ENCODE measurements at regions not wholly inside any gene's neighbourhood (a gene's known extent, or its start where the extent isn't known, plus 50 kb on each side); places are given as distances from the start of the nearest gene placed in this dataset.

DNA sequence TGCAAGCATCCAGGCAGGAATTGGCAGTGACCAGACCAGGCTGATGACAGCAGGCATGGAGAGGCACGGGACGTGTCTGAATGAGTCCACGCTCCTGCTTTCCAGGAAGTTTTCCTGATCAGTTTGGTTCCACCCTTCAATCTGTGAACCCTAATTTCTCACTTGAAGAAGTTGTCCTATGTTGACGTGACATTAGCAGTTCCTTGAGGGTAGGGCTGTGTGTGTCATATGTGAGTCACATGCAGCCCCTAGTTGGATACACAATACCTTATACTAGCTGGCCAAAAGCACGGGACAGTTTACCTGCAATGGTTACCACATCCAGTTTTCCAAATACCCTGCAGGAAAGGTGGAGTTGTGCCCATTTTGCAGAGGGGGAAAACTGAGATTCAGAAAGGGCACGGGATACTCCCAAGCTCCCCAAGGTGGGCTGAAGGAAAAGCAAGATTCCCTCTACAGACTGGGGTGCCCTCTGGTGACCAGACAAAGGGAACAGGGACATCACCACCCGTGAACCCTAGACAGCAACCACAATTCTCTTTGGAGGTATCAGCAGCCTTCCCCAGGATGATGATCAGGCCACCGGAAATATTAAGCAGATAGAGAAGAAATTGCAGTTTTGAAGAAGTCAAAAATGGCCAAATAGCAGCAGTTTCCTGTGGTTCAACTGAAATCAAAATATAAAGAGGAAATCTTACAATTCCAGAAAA lies 194.5 kb downstream of the PHETA1 start:
- no peak for DNase-seq (ENCODE audit: low read depth)

DNA sequence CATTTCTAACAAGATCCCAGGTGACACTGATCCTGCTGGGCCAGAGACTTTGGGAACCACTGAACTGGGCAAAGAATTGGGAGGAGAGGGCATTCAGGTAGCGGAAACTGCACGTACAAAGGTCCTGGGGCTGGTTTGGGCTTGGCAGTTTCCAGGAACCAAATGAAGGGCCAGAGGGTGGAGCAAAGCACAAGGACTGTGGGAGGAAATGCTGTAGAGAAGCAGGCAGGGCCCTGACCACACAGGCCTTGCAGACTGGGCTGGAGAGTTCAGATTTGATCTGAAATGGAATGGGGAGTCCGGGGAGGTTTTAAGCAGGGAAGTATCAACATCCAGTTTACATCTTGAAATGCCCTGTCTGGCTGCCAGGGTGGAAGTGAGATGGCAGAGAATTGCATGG lies 195.1 kb downstream of the PHETA1 start:
- DNase-seq (ENCODE audit: low read depth): no peak

- no peak for DNase-seq (ENCODE audit: low read depth)
These were observed 195.5 kb downstream of the PHETA1 start for GRCh38 chr12:111173391-111173790.

- no peak for DNase-seq (ENCODE audit: low read depth)
These were observed 196.1 kb downstream of the PHETA1 start for GRCh38 chr12:111172786-111173185.

- no peak for DNase-seq (ENCODE audit: low read depth)
These were observed 197.1 kb downstream of the PHETA1 start for GRCh38 chr12:111171832-111172231.

- no peak for DNase-seq (ENCODE audit: low read depth)
These were observed 197.6 kb downstream of the PHETA1 start for GRCh38 chr12:111171345-111171744.

GRCh38 chr12:111170543-111170942 lies 198.4 kb downstream of the PHETA1 start:
- DNase-seq (ENCODE audit: low read depth): no peak

DNA sequence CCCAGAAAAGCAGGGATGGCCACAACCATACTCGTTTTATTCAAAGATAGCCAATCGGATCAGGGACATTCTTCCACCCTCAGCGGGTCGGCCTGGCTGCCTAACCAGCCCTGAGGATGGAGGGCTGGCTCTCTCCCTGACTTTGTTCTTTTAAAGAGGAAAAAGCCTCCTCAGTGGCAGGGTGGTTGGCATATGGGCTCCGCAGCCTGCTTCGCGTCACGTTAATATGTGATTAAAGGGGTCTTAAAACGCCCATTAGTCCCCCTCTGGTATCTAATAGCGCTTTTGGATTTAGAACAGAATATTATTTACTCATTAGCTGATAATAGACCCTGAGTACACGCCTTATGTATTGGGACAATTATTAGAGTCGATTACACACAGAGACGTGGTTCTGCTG lies 199.4 kb downstream of the PHETA1 start:
- no peak for DNase-seq (ENCODE audit: low read depth)

DNA sequence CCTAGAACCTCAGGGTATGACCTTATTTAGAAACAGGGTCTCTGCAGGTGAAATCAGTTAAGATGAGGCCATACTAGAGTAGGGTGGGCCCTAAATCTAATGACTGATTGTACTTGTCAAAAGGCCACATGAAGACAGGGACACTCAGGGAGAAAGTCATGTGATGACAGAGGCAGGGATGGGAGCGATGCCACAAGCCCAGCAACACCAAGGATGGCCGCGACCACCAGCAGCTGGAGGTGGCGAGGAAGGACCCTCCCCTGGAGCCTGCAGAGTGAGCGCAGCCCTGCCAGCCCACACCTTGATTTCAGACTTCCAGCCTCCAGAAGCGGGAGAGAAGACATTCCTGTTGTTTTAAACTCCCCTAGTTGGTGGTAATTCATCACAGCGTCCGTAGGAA lies 199.9 kb downstream of the PHETA1 start:
- DNase-seq (ENCODE audit: low read depth): no peak

- no peak for DNase-seq (ENCODE audit: low read depth)
These were observed 200.6 kb downstream of the PHETA1 start for GRCh38 chr12:111168009-111168900.

GRCh38 chr12:111166779-111167540 lies 201.9 kb downstream of the PHETA1 start:
- DNase-seq (ENCODE audit: low read depth): no peak

GRCh38 chr12:111164833-111165525 lies 203.9 kb downstream of the PHETA1 start:
- no peak for DNase-seq (ENCODE audit: low read depth)

DNA sequence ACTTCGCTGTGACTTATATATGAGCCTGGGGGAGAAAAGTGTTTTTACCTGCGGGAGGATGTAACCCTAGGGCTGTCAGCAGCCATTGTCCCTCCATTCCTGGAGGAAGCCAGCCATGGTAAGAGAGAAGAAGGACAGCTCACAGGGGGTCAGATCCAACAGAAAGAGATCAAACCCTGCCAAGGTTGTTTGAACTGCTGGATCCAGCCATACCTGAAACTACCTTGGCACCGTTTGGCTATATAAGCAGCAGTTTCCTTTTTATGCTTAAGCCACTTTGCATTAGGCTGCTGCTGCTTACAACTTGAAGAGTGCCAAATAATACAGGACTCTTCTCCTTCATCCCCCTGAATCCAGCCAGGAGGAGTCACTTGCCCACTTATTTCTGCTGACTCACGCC lies 205.5 kb downstream of the PHETA1 start:
- DNase-seq (ENCODE audit: low read depth): no peak

GRCh38 chr12:111161898-111162297 lies 207.0 kb downstream of the PHETA1 start:
- DNase-seq (ENCODE audit: low read depth): no peak

DNA sequence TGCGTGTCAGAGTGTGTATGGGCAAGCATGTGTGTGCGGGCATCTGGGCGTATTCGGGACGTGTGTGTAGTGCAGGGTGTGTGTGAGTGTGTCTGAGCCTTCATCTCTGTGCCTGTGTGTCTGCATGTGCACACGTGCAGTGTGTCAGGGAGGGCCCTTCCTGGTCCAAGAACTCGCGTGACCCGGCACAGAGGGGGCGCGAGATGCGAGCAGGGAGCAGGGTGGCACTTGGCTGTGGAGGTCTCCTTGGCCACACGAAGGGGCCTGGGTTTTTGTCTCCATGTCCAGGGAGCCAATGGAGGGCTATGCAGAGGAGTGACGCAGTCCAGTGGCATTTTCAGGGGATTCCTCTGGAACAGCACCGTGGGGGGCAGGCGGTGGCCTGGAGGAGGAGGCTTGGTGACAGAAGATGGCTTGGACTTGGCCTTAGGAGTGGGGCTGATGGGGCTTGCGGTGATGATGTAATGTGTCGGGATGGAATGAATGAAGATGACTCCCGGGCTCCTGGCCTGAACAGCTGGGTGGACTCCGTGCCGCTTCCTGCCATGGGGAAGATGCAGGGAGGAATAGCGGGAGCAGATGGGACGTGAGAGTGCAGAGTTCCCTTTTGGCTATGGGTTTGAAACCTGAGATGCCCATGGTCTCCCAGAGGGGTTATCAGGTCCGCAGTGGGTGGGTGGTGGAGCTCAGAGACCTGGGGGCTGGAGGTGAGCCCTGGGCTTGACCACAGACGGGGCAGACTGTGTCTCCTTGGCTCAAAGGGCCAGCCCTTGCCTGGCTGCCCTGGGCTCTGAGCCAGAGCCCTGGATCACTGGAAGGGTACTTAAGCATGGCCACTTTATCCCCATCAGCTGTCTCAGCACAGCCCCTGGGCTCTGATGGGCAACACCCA lies 208.3 kb downstream of the PHETA1 start:
- no peak for DNase-seq (ENCODE audit: low read depth)

DNA sequence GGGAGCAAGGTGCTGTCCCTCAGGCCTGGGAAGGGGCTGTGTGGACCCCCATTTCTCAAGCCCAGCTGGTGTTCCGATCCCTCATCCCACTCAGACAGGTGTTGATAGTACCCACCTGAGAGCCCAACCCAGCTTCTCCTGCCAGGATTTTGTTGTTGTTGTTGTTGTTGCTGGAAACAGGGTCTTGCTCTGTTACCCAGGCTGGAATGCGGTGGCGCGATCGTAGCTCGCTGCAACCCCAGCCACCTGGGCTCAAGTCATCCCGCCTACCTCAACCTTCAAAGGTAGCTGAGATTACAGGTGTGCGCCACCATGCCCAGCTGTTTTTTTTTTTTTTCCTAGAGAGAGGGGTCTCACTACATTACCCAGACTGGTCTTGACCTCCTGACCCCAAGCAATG lies 209.9 kb downstream of the PHETA1 start:
- DNase-seq (ENCODE audit: low read depth): no peak

DNA sequence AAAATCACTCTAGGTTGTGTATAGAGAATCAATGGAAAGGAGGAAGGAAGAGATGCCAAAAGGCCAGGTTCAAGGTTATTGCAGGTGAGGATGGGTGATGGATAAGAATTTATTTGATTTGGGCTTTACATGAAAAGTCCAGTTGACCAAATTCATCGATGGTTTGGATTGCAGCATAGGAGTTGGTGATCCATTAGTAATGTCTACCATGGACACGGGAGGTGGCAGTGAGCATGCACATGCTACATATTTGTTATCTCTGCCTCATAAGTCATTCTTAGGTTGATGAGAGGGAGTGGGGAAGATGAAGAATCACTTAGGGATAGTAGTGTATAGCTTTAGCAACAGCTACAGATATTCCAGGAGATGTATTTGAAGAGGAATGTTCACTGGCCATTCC lies 211.4 kb downstream of the PHETA1 start:
- no peak for DNase-seq (ENCODE audit: low read depth)

DNA sequence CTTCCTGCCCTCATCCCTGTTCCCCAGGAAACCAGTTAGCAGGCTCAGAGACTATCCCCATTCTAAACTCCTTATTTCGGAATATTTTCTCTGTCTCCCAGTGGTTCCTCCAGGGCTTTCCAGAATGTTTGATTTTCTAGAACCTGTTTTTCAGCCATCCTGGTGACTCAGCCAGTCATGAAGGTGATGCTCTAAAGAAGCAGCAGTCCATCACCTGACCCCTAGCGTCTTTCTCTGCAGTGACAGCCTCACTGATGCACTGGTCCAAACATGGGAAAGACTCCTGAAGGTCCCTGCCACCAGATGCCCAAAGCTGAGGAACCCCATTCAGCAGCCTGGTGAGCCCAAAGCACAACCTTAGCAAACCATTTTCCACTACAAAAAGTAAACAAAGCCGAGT lies 212.6 kb downstream of the PHETA1 start:
- no peak for DNase-seq (ENCODE audit: low read depth)

DNA sequence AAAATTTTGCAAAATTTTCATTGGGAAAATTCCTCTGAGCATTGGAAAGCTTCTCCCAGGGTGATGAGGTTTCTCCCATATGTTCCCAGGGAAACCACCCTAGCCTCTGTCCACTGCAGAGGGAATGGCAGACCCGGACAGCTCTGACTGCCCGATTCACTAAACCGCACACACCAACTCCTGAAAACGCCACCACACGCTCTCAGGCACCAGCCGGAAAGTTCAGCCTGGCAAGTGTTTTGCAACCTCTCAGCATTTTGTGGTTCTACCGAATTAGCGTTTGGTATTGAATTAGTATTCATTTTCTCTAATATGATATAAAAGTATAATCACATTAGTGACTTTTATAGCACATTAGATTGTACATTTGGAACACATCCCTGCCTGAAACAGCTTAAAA lies 213.4 kb downstream of the PHETA1 start:
- DNase-seq (ENCODE audit: low read depth): no peak

DNA sequence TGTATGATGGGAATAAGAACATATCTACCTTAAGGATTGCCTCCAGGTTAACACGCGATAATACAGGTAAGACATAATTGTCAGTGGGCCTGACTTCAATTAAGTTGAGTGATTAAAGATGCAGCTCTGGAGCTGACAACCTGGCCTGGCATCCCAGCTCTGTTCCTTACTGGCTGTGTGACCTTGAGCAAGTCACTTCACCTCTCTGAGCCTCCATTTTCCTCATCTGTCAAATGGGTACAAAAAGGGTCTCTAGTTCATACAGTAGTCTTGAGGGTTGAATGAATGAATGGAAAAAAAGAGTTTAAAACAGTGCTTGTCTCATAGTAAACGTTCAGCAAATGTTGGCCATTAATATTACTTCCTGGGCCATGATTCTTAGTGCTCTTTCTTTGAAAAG lies 213.9 kb downstream of the PHETA1 start:
- no peak for DNase-seq (ENCODE audit: low read depth)
